ENCODE measurements at regions not wholly inside any gene's neighbourhood (a gene's known extent, or its start where the extent isn't known, plus 50 kb on each side); places are given as distances from the start of the nearest gene placed in this dataset.

DNA sequence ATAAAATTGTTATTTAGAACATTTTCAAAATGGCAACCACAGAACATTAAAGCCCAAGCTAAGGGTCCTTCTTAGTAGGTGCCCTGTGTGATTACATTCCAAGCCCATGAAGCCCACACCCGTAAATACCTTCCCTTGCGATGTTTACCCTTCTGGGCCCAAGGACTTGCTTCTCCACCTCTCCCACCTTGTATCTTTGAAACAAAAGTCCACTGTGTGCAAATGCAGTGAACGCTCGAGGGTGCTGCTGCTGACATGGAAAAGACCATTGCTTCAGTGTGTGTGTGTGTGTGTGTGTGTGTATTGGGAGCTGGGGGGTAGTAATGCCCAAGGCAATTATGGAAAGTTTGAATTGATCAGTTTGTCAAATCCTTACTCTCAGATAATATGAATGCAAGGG, 298.1 kb downstream of the TGFB2 start:
- DNase-seq, result no peak

DNA sequence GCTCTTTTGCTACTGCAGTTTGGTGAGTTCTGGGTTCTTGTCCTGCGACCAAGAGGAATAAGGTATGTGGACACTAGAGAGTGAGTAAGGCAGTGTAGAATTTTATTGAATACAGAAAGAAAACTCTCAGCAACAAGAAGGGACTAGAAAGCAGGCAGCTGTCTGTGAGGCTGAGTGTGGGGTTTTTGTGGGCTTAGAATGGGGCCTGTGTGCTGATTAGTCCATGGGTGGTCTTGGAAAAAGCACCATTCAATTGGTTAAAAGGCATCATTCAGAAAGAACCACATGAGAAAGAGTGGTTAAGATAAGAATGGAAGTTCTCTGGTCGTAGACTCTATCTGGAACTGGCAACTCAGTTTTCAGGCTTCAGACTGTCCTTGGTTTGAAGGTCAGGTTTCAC, 298.8 kb downstream of the TGFB2 start:
- no peak for DNase-seq

DNA sequence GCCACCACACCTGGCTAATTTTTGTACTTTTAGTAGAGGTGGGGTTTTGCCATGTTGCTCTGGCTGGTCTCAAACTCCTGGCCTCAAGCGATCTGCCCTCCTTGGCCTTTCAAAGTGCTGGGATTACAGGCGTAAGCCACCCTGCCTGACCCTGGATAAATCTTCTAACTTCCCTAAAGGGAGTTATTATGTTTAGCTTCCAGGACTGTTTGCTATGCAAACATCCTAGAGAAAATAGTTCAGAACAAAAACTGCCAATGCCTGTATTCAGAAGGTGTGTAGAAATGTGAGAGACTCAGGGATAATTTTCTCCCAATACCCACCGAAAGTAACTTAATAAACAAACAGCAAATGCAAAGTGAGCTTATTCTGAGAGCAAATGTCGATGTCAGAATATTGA, 301.2 kb downstream of the TGFB2 start:
- no peak for DNase-seq

DNA sequence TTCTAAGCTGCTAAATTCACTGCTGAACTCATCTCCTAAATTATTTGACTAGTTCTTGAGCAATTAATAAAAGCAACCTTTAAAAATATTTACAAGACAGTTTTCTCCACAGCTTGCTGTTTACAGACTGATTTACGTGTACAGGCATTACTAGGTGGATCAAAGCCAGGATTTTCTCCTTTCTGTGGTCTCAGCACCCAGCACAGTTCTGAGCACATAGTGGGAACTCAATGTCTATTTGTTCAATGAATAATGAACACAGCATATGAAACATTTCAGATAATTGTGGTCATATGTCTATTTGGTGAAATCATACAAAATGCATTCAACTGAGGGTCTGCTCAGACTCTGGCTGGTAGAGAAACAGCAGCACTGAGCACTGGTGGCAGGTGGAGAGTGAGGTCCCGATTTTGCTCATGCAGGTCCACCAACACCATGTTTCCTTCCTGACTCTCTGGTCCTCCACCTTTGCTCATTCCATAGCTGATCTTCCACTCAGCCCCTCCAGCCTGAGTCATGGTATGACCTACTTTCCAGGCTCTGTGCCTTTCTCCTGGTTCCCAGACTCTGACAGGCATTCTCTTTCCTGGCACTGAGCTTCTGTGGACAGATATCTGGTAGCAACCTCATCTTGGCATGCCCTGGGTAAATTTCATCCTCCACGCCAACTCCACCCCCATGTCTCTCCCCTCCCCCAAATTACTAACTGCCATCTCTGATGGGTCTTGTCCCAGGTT, 311.3 kb downstream of the TGFB2 start:
- DNase-seq, result no peak

DNA sequence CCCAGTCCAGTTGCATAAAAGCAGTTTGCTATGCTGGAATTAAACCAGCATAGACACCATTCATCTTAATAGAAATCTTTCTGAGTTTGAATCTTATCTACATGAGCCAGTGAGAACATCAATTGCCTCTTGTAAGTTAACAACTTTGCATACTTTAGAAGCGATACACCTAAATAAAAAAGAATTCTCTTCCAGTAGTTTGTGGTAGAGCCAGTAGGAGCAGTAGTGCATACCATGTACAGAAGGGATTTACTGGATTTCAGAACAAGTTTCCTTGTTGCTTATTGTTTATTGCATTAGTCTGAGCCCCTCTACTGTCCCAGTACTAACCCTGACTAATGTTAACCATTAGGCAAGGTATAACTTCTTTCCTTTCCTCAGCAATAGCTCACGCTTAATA, 313.1 kb downstream of the TGFB2 start:
- DNase-seq, result no peak

DNA sequence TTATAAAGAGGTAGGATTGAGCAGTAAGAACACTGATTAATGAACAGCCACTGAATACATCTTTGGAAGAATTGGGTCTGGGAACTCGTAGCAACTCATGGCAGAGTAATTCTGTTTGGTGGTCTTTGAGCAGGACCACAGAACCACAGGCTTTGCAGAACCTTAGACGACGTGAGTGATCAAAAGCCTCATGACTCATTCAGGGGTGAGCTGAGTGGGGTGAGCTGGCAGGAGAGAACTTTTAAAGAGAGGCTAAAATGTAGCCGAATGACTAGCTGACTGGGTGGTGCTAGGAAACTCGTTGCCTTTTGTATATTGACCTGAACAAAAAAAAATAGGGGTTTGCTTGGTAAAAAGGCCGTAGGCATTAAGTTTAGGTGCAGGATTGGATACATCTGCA, 313.8 kb downstream of the TGFB2 start:
- DNase-seq, result no peak

DNA sequence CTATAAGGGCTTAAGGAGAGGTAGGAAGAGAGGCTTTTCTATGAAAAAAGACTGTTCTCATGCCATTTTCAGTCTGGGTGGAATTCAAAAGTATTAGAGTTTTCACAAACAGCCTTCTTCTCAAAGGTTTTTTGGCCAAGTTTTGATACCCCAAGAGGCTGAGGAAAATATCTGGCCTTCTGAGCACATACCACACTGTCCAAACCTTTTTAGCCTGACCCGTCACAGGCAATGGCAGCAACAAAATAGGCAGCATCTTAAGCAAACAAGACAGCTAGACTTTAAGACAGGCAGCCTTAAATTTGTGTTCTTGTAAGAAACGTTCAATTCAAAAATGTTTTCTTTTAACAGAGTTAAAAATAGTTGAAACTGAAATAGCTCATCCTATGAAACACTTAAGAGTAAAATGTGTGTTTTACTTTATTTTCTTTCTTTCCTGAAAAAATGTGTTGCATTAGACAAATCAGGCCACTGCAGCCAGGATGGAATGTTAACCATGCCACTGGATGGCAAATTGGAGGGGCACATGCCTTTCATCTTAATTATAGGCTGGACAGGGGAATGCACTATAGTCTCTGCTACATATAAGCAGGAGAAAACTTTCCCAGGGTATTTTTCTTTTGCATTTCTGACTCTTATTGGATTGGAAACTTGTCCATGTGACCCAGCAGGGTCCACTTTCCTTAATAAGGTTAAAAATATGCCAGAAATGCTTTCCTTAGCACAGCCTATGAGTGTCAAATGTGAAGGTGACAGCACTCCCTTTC, 315.0 kb downstream of the TGFB2 start:
- DNase-seq, result no peak

DNA sequence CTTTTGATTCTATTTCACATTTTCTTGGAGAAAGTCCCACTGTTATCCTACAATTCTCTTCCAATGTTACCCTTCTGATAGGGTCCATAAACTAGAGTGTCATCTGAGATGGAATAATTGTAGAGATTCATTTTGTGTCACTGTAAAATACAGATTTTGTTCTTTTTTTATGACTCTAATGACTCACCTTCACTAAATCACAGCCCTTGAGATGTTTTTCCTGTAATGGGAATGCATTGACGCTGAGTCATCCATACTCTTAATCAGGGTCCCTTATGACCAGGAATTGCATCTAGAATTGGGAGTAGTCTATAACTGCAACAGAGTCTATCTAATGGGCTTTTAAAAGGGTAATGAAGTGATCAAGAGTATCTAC, 315.5 kb downstream of the TGFB2 start:
- no peak for DNase-seq

DNA sequence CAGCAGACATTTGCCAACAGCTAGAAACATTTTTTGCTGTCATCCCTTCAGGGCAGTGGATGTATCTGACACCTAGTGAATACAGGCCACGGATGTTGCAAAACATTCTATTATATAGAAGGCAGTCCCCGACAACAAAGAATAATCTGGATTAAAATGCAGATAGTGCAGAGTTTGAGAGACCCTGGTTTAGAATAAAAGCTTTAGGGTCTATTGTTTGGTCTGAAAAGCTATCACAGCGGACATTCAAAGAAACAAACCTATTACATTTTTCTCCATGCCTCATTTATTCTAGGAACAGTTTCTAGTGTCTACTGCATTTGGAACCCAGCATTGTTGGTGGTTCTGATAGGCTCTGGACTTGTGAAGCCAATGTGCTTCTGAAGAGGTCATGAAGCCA, 316.3 kb downstream of the TGFB2 start:
- no peak for DNase-seq

DNA sequence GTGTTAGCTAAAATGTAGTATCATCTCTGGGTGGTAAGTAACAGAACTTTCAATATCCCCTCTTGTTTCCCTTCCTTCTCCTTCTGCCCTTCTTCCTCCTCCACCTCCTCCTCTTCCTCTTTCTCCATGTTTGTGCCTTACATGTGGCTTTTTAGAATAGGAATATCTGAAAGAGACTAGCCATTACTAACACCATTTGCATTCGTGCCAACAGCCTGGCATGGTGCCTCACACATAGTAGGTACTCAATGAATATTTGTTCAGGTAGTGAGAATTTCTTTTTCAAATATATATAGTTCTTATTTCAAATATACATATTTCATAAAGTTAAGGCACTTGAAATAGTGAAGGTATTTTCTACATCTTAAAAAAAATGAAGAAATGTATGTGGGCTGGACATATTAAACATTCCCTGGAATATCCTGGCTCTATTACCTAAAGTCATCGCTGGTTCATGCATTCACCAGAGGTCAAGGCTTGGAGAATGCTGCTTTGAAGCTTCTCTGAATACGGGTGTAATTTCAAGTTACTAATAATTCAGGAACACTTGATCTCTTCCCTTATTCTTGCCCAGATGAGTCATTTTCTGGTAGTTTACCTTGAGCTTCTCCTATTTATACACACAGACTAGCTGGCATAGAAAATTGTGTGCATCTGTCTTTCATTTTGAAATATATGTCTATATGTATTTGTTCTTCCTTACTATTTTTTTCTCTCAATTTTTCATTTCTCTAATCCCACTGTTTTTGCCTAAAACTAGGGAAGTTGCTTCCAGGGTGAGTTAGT, 319.4 kb downstream of the TGFB2 start:
- no peak for DNase-seq

DNA sequence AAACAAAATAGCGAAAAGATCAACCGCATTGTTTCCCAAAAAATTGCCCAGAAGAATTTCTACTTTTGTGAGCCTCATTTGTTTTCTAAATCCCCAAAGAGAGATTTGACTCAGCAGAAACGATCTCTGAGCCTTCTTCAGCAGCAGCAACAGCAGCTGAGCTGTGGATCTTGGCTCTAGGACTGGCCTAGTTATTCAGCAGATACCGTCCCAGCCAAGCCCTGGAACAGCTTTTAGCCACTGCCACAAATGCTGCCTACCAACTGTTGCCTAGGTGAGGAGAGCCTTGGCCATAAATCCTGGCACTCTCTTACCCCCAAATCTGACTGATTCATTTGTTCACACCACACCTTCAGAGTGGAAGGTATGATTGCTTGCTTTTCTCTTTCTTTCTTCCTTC, 320.1 kb downstream of the TGFB2 start:
- DNase-seq, result no peak

DNA sequence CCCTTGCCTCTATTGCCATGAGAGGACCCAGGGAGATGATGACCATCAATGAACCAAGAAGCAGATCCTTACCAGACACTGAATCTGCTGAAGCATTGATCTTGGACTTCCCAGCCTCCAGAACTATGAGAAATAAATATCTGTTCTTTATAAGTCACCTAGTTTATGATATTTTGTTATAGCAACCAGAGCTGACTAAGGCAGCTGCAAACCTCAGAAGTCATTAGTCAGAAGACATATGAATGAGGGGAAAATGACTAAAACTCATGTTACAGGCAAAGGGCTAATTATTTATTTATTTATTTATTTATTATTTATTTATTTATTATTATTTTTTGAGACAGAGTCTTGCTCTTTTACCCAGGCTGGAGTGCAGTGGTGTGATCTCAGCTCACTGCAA, 321.1 kb downstream of the TGFB2 start:
- DNase-seq, result no peak

DNA sequence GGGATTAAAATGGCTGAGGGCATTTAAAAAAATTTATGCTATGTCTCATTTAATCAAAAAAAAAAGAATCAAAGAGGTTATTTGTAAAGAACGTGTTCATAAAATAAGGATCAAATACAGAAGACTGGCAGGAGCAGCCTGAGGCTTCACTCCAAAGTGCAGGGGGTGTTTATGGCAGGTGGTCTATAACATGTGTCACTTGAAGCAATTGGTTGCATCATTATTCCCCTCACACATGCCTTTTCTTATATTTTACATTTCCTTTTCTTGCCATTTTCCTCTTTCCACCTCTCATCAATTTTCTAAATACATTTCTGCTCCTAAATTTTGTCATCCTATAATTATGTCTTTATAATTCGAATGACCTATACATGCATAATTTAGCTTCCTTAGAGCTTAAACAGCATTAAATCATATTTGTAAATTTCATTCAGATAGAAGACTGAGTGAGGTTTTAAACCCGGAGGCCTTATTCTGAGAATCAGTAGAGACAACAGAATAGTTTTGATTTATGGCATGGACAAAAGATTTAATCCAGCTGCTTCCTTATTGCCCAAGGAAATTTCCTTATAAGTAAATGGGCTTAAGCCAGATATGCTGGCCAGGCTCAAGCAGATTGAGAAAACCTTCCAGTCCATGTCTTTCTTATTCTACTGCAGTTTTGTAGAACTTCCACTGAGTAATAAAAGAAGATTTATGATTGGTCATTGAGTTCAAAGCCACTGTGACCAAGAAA, 322.8 kb downstream of the TGFB2 start:
- no peak for DNase-seq

DNA sequence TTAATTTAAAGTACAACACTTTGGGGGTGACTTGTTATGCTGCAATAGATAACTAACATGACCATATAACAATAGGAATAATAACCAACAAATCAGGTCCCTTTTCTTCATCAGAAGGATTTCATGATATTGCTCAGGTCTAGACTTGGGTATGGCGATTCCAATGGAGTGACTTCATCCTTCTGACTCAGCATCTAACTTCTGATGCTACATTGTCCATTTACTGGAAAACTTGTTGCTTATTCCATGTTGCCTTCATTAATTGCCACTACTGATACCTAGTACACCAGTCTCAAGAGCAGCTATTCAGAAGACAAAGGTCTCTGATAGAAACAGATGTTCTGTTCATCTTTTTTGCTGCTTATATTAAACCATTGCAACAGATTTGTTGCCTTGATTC, 324.3 kb downstream of the TGFB2 start:
- DNase-seq, result no peak

DNA sequence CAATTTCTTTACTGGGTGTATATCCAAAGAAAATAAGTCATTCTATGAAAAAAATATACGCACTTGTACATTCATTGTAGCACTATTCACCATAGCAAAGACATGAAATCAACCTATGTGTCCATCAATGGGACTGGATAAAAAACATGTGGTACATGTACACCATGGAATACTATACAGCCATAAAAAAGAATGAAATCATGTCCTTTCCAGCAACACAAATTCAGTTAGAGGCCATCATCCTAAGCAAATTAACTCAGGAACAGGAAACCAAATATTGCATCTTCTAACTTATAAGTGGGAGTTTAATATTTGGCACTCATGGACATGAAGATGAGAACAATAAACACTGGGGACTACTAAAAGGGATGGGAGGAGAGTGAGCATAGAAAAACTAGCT, 325.7 kb downstream of the TGFB2 start:
- DNase-seq, result no peak

DNA sequence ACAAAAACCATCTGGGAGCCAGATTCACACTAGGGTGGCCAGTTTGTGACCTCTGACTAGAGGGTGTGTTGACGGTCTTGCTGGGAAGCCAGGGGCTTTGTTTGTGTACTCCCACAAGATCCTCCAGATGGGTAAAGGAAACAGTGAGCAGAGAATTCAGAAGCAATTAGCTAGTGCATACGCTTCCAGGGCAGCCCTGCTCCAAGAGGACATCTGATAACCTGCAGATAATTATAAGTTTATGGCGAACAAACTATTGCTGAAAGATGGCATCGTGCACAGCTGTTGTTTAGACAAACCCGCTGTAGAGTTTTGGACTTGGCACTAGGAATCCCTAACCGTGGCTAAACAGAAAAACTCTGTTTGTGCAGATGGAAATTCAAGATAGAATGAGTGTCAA, 326.4 kb downstream of the TGFB2 start:
- DNase-seq, result no peak

DNA sequence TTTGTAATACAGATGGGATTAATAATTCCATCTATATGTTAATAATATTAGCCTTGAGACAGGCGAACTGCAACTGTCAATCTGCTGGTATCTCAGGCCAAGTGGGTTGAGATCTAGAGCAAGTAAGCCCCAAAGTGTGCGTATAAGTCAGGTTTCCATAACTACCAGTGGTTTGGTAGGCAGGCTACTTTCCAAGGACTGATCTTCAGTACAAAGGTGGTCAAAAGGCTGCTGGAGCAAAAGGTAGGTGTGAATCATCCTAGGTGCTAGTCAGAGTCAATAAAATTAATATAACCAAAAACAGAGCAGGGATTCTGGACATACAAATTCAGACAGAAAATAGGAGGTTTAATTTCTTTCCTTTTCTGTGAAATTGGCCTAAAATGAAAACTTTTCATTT, 328.0 kb downstream of the TGFB2 start:
- no peak for DNase-seq

DNA sequence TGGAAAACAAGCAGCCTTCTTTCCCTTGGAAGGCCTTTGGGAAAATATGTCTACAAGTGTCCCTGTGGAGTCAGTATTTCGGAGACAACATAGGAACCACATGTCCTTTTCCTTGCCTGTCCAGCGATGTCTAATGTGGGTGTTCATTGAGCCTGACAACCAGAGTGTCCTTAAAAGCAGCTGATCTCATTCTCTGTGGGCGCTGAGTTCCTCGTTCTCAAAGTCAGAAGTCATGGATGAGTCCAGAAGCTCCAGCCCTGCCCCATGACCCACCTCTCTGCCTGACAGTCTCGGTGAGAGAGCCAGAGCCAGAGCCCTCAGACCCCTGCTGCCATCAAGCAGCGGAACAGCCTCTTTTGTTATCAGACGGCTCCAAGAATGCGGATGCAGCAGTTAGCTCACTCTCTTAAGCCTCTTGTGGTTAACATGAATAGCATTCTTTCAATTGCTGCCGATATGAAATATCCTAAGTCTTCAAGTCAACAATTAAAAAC, 329.2 kb downstream of the TGFB2 start:
- DNase-seq, result no peak

DNA sequence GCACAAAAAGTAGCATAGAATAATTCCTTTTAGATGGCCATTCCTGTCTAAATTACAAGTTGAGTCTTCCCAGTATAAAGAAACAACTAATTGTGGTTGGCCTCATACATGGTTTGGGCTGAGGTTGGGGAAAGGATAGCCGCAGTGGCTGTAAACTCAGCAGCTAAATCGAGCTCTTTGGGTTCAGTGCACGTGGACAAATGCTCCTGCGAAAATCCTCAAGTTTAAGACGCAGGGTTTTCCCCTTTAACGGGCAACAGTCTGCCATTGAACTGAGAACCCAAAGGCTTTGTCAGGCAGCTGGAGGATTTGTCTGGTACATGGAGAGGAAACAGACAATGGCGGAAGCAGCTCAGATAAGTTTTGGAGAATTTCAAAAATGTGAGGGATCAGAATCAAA, 331.9 kb downstream of the TGFB2 start:
- DNase-seq, result no peak

DNA sequence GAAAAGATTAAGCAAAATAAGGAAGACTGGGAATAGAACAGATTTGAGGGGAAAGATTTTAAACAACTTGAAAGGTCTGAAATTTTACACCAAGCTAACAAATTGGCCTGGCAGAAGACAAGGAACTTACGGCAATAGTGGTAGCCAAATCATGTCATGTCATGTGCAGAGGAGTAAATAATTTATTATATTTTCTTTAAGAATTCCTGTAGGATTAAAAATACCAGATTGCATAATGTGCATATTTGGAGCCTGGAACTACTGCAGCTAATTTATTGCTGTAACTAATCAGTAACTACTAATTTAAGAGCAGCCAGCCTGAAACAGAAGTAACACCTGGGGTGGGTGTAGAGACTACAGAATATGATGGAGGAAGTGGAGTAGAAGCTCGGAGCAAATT, 334.3 kb downstream of the TGFB2 start:
- no peak for DNase-seq

DNA sequence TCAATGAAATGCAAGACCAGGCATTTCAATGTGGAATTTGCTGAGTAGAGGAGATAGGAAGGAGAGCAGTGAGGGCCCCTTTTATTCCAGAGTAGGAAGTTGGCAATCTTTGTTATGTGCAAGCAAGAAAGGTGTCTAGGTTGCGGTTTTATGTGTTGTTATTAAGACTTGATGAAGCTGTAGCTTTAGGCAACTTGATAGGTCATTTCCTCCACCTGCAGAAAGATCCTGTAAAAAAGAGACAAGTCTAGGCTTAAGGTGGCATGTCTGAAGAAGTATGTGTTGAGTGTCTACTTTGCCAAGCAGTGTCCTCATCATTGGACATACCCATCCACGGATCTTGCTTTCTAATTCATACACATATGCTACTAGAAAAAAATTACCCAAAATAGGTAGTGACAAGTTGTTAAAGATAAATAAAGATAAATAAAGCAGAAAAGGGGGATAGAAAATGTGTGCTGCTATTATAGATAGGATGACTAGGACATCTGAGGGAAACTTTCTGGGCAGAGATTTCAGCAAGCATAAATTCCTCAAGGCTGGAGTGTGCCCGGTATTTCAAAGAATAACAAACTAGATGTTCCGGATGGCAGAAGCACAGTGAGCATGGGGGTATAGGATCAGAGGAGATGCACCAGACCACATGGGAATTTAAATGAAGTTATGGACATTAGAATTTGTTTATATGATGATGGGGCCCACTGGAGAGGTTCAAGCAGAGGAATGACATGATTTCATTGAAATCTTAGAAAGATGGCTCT, 335.0 kb downstream of the TGFB2 start:
- DNase-seq, result no peak

DNA sequence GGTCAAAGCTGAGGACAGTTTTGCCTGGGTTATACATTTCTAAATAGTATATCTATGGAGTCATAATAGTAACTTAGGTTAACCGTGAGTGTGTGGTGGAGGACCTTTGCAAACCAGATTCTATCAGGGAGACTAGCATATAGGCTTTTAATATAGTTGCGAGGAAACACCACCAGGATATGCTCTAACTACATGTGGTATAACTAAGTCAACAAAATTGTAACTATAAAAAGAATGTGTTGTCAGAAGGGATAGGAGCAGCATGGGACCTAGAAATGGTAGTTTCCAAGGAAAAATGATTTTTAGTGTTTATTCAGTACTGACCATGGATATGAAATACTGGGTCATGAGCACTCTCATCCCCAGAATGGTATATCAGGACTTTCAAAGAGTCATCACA, 338.1 kb downstream of the TGFB2 start:
- DNase-seq, result no peak
